Erythroblast (primary cell): ENCODE measurements at regions not wholly inside any gene's neighbourhood (a gene's known extent, or its start where the extent isn't known, plus 50 kb on each side); places are given as distances from the start of the nearest gene placed in this dataset.

ENCODE experiments used
- GATA1 ChIP-seq: IDR thresholded peaks from 2 replicates; pipeline ENCODE4 v1.6.1; 2011; ENCODE audit warnings: low read depth, mild to moderate bottlenecking, control low read depth, low read length, moderate library complexity
- POLR2A ChIP-seq: IDR thresholded peaks from 2 replicates; pipeline ENCODE4 v1.6.1; 2011; ENCODE audit warnings: mild to moderate bottlenecking, low read length

- no peak for TF ChIP-seq POLR2A
- no peak for TF ChIP-seq GATA1
These were observed 237.9 kb downstream of the BRD1 start for GRCh38 chr22:49589811-49590210.
